GM19025 (cell line): ENCODE measurements at regions not wholly inside any gene's neighbourhood (a gene's known extent, or its start where the extent isn't known, plus 50 kb on each side); places are given as distances from the start of the nearest gene placed in this dataset.

ENCODE experiments used
- ATAC-seq: cut with Tn5 transposase; IDR thresholded peaks from one replicate; pipeline ENCODE4 v1.9.1; 2021; ENCODE audit warnings: mild to moderate bottlenecking, low read depth, moderate library complexity; ENCODE audit not compliant: unreplicated experiment

DNA sequence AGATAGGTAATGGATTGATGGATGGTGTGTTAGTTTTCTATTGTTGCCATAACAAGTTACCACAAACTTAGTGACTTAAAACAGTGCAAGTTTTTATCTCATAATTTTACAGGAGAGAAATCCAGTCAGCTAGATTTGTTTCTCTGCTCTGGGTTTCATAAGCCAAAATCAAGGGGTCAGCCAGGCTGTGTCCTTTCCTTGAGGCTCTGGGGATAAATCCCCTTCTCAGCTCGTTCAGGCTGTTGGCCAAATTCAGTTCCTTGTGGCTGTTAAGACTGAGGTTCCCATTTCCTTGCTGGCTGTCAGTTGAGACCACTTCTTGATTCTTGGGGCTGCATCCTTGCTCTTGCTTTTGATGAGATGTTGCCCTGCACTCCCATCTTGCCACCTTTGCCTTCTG, 204.9 kb upstream of the CDH13 start:
- ATAC-seq, result no peak

DNA sequence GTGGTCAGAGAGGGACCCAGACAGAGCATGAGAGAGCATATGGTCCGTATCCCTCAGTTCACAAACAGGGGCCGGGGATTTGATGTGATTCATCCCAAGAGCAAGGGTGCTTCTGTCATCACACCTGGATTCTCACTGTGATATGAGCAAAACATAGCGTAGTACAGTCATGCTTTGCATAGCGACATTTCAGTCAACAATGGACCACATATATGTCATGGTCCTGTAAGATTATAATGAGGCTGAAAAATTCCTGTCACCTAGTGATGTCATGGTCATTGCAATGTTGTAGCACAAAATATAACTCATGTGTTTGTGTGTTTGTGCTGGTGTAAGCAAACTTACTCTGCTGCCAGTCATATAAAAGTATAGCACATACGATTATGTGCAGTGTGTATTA, 207.4 kb upstream of the CDH13 start:
- ATAC-seq, result no peak

DNA sequence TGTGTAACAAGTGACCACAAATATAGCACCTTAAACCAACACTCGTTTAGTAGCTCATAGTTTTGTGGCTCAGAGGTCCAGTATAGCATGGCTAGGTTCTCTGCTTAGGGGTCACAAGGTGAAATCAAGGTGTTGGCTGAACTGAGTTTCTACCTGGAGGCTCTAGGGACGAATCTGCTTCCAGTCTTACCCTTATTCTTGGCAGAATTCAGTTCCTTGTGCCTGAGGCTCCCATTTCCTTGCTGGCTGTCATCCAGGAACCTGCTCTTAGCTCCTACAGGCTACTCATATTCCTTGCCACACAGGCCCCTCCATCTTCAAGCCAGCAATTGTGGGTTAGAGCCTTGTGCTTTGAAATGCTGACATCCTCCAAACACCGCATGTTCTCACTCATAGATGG, 212.3 kb upstream of the CDH13 start:
- ATAC-seq, result no peak

DNA sequence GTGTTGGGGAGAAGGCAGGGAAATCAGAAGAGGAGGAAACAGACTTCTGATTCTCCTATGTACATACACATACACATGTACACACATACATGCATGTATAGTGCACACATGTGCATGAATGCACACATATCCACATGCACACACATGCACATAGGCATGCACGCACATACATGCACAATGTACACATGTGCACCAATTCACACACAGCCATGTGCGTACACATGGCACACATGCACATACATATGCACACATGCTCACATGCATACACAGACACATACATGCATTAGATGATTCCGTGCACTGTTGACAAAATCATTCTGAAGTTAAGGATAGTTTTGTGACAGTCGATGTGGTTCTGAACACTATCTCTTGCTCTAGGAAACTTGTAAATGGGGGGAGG, 214.0 kb upstream of the CDH13 start:
- ATAC-seq, result no peak

- no peak for ATAC-seq
These were observed 221.0 kb upstream of the CDH13 start for GRCh38 chr16:82405736-82406135.

GRCh38 chr16:82404586-82405315, 222.0 kb upstream of the CDH13 start:
- no peak for ATAC-seq

DNA sequence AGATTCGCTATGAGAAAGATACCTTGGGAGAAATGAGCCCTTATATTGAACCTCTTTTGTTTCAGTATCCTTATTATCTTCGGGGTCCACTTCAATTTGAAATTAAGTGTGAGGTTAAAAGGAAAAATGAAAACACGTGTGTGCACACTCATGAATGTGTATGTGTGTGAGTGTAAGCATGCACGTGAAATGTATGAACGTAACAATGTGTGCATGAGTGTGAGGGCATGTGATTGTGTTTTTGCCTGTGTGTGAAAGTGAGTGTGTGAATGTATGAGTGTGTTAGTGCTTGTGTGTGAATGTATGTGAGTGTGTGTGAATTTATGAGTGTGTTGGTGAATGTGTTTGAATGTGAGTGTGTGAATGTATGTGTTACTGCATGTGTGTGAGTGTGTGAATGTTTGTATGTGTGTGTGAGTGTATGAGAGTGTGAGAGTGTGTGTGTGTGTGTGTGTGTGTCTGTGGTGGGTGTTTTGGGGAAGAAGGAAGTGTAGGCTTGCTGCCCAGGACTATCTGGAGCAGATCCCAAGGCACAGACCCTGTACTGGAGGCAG, 224.0 kb upstream of the CDH13 start:
- no peak for ATAC-seq

GRCh38 chr16:82400046-82400445, 226.7 kb upstream of the CDH13 start:
- ATAC-seq, result no peak

DNA sequence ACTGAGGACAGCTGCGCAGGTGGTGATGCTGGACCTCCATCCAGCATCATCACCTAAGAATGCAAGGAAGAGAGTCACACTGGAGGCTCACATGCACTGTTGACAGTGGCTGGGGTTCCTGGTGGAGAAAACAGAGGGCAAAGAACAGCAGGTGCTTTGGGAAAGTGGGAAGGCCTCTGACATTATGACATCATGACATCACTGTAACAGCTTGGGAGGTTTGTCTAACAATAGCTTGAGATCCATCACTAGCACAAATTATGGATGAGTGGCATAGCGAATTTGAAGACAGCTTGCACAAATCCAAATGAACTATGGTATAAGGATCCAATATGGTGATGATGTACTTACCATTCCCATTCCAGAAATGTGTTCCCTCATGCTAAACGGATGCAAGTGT, 226.5 kb upstream of the MPHOSPH6 start:
- no peak for ATAC-seq

GRCh38 chr16:82395212-82395611, 225.2 kb upstream of the MPHOSPH6 start:
- no peak for ATAC-seq

DNA sequence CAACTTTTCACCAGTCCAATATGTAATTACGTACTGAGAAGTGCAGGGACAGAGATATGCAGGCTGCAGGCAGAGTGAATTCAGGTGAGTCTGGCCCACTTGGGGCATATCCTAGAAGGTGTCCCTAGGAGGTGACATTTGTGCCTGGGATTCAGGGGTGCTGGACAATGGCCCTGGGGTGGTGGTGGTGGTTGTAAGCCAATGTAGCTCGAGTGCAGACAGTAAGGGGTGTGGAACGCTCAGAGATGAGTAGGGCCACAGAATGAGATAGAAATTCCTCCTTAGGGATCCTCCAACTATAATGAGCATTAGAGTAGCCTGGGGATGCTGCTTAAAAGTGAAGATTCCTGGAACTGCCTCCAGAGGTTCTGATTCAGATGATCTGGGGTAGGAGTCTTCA, 221.7 kb upstream of the MPHOSPH6 start:
- ATAC-seq, result no peak

DNA sequence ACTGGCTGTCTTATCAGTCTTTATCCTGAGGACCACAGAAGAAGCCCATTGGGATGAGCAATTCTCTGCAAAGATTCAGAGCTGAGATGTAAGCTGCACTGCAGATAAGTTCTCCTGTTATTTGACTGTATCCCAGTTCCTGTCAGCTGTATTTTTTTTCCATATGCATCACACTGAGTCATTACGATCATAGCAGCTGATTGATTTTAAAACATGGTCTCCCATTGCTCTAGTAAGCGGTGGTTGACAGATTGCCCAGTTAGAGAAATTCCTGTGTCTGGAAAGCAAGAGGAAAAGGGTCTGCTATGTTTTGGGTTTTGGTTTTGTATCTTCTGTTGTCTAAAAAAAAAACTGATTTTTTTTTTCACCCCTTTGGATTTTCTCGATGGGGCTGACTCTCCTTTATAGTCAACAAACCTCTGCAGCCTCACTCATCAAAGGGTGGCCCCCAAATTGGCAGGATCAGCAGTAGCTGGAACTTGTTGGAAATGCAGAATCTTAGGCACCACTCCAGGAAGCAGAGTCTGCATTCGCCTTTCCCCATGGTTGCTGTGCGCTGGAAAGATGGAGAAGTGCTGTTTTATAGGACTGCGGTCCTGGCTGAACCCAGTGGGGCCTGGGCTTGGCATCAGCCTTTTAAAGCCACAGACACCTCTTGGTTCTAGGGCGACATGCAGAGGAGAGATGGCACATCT, 220.1 kb upstream of the MPHOSPH6 start:
- ATAC-seq, result no peak

- ATAC-seq, result no peak
These were observed 216.7 kb upstream of the MPHOSPH6 start for GRCh38 chr16:82386761-82387160.

DNA sequence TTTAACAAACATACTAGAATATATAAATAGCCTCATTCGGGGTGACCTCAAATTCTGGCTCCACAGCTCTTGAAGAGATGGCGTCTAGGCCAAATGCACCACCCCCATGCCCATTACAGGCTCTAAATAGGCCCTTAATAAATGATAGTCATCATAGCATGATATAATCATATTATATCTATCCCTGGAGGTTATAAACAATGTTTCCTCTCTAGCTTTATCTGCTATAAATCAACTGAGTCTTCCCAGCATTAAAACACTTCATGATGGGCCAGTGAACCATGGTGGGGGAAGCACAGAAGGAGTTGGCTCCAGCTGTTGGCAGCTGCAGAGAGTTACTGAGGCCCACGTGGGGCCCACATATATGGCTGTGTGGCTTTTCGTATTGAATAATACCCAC, 214.9 kb upstream of the MPHOSPH6 start:
- ATAC-seq, result no peak

DNA sequence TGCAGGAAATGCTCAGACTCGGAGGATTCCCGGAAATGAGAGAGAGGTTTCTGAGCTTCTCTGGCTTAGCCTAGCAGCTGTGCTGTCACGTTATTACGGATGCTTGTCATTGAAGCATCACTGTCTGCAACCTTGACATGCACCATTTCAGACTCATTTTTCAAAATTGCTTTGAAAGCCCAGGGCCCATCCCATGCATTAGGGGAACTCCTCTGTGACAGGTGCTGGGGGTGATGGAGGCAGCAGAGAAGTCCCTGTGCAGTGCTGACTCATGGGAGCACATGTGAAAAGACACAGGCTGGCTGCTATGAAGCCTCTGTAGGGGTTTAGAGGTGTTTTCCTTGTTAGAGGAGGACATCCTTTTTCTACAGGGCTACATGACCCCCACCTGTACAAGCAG, 214.0 kb upstream of the MPHOSPH6 start:
- ATAC-seq, result no peak

DNA sequence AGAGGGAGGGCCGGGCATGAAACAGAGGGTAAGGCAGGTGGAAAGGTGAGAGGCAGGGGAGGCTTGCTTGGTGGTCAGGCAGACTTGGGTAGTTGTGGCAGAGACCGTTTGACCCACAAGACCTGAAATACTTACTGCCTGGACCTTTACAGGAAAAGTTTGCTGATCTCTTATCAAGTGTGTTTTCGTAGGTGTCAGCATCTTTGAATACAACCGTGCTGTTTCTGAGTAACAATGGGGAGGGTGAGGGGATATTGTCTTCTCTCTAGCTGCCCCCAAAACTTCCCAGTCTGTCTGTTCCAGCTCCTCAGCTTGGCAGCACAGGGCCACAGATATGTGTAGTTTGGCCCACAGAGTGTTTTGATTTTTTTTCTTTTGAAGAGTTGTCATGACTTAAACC, 212.5 kb upstream of the MPHOSPH6 start:
- ATAC-seq, result no peak

- ATAC-seq, result no peak
These were observed 209.5 kb upstream of the MPHOSPH6 start for GRCh38 chr16:82379551-82379950.

DNA sequence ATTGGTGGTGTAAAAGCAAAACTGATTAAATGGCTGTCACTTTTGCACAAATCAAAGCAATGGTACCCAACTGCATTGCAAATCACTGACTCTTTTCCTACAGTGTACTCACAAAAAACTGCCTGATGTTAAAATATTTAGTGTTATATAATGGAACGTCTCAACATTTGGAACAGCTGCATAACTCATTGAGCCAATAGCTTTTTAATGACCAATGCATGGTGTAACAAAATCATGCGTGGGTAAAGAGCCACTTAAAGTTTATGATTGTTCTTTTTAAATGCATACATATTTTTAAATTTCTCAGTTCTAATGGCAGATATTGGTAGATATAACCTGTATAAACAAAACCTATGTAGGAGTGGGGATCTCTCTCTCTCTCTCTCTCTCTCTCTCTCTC, 204.0 kb upstream of the MPHOSPH6 start:
- ATAC-seq, result no peak

DNA sequence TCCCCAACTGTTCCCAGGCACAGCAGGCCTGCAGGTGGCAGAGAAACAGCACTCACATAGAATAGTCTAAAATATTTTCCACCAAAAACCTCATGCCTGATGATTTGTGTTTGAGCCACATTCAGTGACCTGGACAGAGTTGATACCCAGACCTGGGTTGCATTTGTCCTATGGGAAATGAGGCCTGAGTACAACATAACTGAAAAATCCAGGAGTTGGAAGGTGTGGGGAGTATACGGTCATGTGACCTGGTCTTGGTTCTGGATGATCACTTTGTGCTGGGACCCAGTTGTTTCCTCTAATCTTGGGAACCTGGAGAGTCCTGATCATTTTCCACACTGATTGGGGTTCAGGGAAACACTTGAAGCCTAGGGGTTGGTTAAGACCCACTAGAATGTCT, 200.3 kb upstream of the MPHOSPH6 start:
- no peak for ATAC-seq

DNA sequence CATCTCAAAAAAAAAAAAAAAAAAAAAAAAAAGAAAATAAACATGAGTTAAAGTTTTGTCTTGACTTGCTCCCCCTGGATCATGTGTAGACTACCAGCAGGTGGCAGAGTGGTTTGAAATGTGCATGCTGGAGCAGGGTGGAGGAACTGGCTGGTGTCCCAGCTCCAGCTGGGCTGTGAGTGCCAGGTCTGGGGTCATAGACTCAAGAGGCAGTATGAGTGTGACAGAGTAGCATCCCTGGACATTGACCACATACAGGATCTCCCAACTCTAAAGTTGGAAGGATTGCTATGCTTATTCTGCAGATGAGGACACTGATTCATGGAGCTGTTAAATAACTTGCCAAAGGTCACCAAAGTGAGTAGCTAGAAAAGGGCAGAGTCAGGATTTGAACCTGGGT, 198.0 kb upstream of the MPHOSPH6 start:
- ATAC-seq, result no peak

GRCh38 chr16:82366462-82366861, 196.4 kb upstream of the MPHOSPH6 start:
- no peak for ATAC-seq

GRCh38 chr16:82364690-82365089, 194.7 kb upstream of the MPHOSPH6 start:
- ATAC-seq, result no peak
